GM18505 (cell line): ENCODE measurements at regions not wholly inside any gene's neighbourhood (a gene's known extent, or its start where the extent isn't known, plus 50 kb on each side); places are given as distances from the start of the nearest gene placed in this dataset.
"Not testable (repeated sequence)": the region's sequence is repeated elsewhere in the genome, so short reads cannot be mapped to it uniquely, and the experiment has no call there.

ENCODE experiments used
- ATAC-seq: cut with Tn5 transposase; IDR thresholded peaks from one replicate; pipeline ENCODE4 v1.9.1; 2021; ENCODE audit not compliant: unreplicated experiment
- POLR2A ChIP-seq: IDR thresholded peaks from 4 replicates; pipeline ENCODE4 v1.6.1; 2011; ENCODE audit warnings: borderline replicate concordance; ENCODE audit not compliant: insufficient read depth, insufficient read length; ENCODE audit errors: extremely low read depth

DNA sequence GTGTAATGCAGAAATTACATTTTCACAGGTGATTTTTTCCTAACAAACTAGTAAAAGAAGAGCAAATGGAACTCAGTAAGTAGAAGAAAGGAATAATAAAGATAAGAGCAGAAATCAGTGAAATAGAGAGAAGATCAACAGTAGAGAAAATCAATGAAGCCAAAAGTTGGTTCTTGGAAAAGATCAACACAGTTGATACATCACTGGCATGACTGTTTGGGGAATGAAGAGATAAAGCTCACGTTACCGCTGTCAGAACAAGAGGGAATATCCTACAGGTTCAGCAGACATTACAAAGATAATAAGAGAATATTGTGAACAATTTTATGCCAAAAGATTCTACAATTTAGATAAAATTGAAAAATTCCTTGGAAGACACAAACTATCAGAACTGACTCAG, 146.4 kb downstream of the ACTR3B start:
- no peak for ATAC-seq
- TF ChIP-seq POLR2A: no peak

DNA sequence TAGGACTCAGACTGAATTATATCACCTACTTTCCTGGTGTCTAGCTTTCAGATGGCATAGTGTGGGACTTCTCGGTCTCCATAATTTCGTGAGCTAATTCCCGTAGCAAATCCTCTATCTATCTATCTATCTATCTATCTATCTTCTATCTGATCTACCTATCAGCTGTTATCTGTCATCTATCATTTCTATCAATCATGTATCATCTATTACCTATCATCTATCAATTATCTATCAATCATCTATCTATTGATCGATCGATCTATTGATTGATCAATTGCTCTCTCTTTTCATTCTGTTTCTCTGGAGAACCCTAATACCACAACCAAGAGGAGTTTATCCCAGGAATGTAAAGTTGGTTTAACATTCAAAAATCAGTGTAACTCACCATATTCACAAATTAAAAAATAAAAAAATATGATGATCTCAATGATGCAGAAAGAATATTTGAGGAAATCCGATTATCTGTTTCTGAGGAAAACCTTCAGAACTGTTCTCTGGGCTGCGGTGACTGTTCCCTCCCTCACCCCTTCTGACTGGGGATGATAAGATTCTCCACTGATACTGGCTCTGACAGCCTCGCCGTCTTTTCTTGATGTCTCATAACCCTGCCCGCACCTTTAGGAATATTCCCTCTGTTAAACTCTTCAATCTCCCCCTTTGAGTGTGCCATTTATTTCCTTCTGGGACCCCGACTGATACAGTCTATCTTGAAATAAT, 147.7 kb downstream of the ACTR3B start:
- TF ChIP-seq POLR2A: no peak
- no peak for ATAC-seq

DNA sequence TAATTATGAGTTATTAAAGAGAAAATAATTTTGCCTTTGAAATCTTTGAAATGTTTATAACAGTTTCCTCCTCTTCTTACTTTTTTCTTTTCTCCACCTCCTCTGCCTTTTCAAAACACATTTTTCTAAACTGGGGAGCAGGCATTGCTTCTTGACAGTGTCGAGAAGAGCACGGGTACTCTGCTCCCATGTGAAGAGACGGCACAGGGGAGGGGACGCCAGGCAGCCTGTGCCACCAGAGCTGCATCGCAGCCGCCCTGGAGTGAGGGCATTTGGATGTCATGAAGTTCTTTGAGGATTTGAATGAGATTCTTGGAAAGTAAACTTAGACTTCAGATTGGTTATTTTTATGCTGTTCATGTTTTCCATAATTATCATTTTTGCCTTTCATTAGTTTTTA, 149.7 kb downstream of the ACTR3B start:
- no peak for TF ChIP-seq POLR2A
- no peak for ATAC-seq

DNA sequence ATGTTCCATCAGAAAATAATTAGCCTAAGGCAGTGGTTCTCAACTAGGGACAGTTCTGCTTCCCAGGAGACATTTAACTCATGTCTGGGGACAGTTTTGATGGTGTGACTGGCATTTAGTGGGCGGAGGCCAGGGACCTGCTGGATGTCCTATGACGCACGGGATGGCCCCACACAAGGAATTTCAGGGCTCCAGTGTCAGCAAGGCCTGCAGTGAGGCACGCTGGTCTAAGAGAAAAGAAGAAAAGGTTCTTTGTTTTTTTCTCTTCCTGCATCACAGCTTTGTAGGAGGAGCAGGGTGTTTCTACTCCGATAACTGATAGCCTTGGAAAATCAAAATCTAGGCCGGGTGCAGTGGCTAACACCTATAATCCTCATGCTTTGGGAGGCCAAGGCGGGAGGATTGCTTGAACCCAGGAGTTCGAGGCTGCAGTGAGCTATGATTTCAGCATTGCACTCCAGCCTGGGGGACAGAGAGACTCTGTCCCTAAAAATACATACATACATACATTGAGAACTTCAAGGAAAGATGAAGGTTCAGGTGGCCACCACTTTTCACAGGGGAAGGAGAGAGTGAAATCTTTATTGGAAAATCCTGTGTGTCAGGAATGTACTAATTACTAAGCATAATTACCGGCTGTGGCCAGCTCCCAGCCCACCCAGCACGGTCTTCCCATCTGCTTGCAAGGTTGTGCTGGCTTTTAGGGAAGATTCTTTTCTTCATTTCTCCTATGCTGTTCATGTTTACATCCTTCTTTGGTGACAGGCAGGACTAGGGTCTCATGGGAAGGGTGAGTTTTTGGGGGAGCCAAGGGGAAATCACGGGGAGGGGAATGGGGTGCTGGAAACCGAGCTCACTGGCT, 150.4 kb downstream of the ACTR3B start:
- ATAC-seq: no peak
- TF ChIP-seq POLR2A: no peak

DNA sequence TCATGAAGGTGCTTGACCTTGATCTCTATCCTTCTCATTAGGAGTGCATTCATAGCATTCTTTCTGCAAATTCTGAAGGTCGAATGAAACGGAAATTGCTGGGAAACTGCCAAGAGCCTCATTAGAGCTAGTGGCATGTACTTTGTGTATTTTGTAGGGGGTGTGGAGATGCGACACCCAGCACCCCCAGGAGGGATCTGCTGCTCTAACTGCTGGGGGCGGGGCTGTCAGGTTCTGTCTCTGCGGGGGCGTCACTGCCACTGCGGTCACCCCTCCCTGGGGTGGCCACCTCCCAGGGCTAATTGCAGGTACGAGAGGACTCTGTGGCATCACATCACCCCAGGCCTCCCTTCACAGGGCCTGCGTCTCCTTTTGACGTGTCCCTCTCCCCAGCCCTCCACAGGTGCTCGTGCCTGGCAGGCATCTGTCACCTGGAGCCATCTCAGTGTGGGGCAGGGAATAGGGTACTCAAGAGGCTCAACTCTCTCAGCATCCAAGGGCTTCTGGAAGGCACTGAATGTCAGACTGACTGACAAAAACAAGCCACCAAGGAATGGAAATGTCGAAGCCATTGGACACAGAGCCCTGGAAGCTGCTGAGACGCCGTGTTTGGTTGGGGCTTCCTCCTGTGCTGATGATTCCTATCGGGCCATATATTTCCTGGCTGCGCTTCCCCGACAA, 151.1 kb downstream of the ACTR3B start:
- ATAC-seq: no peak
- TF ChIP-seq POLR2A: no peak

DNA sequence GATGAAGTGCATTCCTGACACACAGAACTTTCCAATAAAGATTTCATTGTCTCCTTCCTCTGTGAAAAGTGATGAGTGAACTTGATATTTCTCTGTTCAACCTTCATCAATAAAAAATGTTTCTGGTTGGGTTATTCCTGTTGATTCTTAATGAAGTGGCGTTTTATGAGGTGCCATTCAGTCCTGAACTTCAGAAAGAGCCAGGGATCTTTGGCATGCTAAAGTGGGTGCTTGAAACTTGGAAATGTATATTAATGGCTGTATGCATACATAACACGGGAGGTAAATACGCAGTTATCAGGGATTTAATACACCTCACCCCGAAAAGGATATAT, 151.6 kb downstream of the ACTR3B start:
- TF ChIP-seq POLR2A: no peak
- no peak for ATAC-seq

DNA sequence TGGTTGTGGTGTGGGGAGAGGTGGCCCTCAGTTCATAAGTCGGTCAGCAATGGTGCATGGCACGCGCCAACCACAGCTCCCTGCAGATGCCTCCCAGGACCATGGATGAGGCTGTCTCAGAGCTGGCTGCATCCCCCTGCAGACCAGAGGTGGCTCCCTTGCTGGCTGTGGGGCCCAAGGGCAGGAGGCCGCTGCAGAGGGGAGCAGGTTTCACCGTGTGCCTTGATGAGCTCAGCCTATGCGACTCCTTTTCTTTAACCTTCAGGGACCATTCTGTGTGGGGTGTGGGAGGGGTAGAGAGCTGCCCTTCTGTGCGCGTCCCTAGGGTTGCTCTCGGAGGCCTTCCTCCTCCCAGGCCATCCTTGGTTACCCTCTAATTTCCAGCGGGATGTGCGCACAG, 152.4 kb downstream of the ACTR3B start:
- no peak for TF ChIP-seq POLR2A
- no peak for ATAC-seq

DNA sequence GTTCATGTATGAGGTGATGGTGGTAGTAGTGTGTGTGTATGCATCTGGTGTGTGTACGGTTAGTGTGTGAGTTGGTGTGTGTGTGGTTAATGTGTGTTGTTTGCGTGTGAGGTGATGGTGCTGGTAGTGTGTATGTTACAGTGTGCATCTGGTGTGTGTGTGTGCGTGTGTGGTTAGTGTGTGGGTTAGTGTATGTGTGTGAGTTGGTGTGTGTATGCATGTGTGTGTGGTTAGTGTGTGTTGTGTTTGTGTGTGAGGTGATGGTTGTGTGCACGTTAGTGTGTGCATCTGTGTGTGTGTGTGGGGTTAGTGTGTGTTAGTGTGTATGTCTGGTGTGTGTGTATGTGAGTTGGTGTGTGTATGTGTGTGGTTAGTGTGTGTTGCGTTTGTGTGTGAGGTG, 153.0 kb downstream of the ACTR3B start:
- ATAC-seq: no peak
- no peak for TF ChIP-seq POLR2A

DNA sequence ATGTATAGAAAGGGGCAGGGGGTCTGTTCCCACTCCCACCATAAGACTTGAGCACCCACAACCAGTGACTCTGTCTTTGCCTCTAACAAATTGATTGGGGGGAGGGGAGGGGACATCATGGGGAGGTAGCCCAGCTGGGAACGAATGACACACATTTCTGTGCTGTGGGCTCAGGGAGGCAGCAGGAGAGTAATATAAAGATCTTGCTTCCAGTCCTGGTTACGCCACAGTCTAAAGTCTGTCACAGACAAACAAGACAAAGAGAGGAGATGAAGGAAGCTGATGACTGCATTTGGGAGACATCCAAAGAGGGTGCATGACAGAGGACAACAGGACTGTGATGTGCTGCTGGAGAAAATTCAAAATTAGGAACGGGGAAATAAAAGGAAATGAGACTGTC, 153.9 kb downstream of the ACTR3B start:
- ATAC-seq: no peak

DNA sequence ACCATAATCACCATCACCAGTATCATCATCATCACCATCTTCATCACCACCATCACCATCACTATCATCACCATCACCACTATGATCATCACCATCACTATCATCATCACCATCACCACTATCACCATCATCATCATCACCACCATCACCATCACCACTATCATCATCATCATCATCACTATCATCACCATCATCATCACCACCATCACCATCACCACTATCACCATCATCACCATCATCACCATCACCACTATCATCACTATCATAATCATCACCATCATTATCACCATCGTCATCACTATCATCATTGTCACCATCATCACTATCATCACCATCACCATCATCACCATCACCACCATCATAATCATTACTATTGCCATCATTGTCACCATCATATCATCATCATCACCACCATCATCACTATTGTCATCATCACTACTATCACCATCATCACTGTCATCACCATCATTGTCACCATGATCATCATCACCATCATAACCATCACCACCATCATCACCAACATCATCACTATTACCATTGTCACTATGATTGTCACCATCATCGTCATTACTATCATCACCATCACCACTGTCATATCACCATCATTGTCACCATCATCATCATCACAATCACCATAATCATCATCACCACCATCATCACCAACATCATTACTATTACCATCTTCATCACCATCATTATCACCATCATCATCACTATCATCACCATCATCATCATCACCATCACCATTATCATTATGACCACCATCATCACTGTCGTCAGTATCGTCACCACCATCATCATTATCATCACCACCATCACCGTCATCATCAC, 154.7 kb downstream of the ACTR3B start:
- no peak for TF ChIP-seq POLR2A
- ATAC-seq: no peak

More for the DNA sequence above, 153.9 kb downstream of the ACTR3B start:
- no peak for TF ChIP-seq POLR2A

DNA sequence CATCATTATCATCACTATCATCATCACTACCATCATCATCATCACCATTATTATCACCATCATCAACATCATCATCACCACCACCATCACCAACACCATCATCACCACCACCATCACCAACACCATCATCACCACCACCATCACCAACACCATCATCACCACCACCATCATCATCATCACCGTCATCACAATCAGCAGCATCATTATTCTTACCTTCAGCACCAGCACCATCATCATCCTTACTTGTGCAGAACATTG, 155.2 kb downstream of the ACTR3B start:
- not testable (repeated sequence) for ATAC-seq

DNA sequence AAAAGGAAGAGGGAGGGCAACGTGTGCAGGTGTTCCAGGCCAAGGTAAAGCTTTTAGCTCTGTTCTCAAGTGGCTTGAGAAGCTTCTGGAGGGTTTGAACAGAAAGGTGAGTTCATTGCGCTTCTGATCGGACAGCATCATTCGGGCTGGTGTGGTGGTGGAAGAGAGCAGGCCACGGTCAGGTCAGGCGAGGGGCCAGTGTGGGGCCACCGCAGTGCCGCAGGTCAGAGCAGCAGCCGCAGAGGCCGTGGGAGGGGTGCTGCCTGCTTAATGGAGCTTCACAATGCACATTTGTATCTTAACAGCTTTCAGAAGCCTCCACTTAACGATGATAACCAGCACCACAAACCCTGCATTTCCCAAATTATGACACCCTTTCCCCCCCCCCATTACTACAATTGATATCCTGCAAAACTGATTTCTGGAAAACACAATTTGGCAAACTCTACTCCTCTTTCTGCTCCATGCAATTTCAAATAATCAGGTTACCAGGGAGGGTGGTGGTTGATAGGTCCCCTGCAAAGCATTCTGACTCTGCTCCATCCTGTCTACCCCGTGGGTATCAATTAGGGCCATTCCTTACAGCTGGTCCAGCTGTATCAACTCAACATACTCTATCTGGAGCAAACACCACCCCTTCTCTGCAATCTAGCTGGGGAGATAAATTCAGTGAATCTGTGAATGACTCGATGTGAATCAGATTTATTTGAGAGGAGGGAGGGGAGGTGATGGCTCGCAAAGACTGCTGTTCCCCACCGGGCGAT, 162.9 kb downstream of the ACTR3B start:
- TF ChIP-seq POLR2A: no peak
- no peak for ATAC-seq

DNA sequence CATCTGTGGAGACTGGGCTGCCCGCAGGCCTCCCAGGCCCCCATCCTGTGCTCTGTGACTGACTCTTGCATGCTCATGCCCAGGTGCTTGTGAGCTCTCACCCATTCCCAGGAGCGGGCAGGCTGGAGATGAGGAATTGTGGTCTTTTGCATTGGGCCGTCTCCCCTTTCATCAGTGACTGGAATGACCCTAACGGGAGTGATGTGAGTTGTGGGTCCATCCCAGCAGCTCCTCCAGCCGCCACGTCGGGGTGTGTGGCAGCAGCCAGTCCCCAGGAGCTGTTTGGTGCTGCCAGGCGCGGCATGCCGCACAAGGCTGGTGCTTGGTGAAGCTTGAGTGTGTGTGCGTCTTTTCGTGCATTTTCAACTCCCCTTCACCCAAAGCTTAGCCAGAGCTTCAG, 164.2 kb downstream of the ACTR3B start:
- no peak for TF ChIP-seq POLR2A
- ATAC-seq: no peak

DNA sequence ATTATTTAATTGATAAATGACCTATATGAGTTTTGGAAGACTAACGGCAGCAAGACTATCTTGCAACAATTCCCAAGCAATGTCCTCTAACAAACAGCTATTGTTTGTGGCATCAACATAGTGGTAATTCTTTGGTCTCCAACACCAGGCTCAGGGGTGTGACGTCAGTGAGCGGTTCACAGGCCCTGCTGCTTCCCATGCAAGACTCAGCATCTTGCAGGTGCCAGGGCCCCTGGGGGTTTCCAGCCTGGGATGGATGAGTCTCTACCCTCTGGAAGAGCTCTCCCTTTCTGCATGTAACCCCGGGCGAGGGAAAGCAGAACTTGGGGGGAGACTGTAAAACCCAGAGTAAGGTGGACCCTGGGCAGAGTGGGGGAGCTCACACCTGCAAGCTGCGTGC, 164.7 kb downstream of the ACTR3B start:
- no peak for TF ChIP-seq POLR2A
- ATAC-seq: no peak
